Epidermal melanocyte (primary cell): ENCODE measurements at regions not wholly inside any gene's neighbourhood (a gene's known extent, or its start where the extent isn't known, plus 50 kb on each side); places are given as distances from the start of the nearest gene placed in this dataset.

Source experiments
- DNase-seq: peaks from one replicate; pipeline ENCODE4 v3.0.0; 2011; ENCODE audit warnings: low spot score; ENCODE audit not compliant: insufficient read length

- DNase-seq = no peak
Observed at GRCh38 chr4:149135062-149135461, 680.6 kb downstream of the IQCM start.

GRCh38 chr4:149121023-149121404, 678.8 kb upstream of the NR3C2 start:
- DNase-seq = no peak

GRCh38 chr4:149120331-149121022, 678.3 kb upstream of the NR3C2 start:
- no peak for DNase-seq

GRCh38 chr4:149116806-149117205, 674.6 kb upstream of the NR3C2 start:
- DNase-seq = no peak

GRCh38 chr4:149113804-149114430, 671.7 kb upstream of the NR3C2 start:
- DNase-seq = no peak

- no peak for DNase-seq
Observed at GRCh38 chr4:149112109-149112508, 669.9 kb upstream of the NR3C2 start.

- DNase-seq = no peak
Observed at GRCh38 chr4:149110481-149110880, 668.3 kb upstream of the NR3C2 start.

GRCh38 chr4:149108626-149109025, 666.4 kb upstream of the NR3C2 start:
- DNase-seq = no peak

- DNase-seq = no peak
Observed at GRCh38 chr4:149102765-149103164, 660.6 kb upstream of the NR3C2 start.

- DNase-seq = no peak
Observed at GRCh38 chr4:149101649-149102048, 659.4 kb upstream of the NR3C2 start.

GRCh38 chr4:149095811-149096210, 653.6 kb upstream of the NR3C2 start:
- no peak for DNase-seq

- no peak for DNase-seq
Observed at GRCh38 chr4:149095001-149095400, 652.8 kb upstream of the NR3C2 start.

GRCh38 chr4:149084144-149084543, 641.9 kb upstream of the NR3C2 start:
- no peak for DNase-seq

GRCh38 chr4:149077181-149077580, 635.0 kb upstream of the NR3C2 start:
- no peak for DNase-seq

GRCh38 chr4:149076401-149076800, 634.2 kb upstream of the NR3C2 start:
- DNase-seq = no peak

GRCh38 chr4:149072384-149072783, 630.2 kb upstream of the NR3C2 start:
- DNase-seq = no peak

- DNase-seq = no peak
Observed at GRCh38 chr4:149065753-149066152, 623.5 kb upstream of the NR3C2 start.

GRCh38 chr4:149062997-149063396, 620.8 kb upstream of the NR3C2 start:
- DNase-seq = no peak

- no peak for DNase-seq
Observed at GRCh38 chr4:149057594-149057993, 615.4 kb upstream of the NR3C2 start.

- no peak for DNase-seq
Observed at GRCh38 chr4:149056615-149057014, 614.4 kb upstream of the NR3C2 start.

- DNase-seq = no peak
Observed at GRCh38 chr4:149055624-149056023, 613.4 kb upstream of the NR3C2 start.

GRCh38 chr4:149050840-149051239, 608.6 kb upstream of the NR3C2 start:
- no peak for DNase-seq

- no peak for DNase-seq
Observed at GRCh38 chr4:149048451-149049143, 606.4 kb upstream of the NR3C2 start.
